BJ (cell line): ENCODE measurements at regions not wholly inside any gene's neighbourhood (a gene's known extent, or its start where the extent isn't known, plus 50 kb on each side); places are given as distances from the start of the nearest gene placed in this dataset.

ENCODE experiments used
- CTCF ChIA-PET: fragments of 350-600 bp; formaldehyde crosslinking; extraction: SDS; loops from one replicate; lab custom pipeline; 2021; ENCODE audit warnings: antibody characterized with exemption, inconsistent platforms; lab: Yijun Ruan, JAX
- POLR2A ChIA-PET: fragments of 300-600 bp; sonication (Branson Sonifier 250); formaldehyde crosslinking; extraction: SDS; loops from one replicate; lab custom pipeline; 2021; ENCODE audit warnings: antibody characterized with exemption; lab: Charles Lee
- DNase-seq: peaks from one replicate; pipeline ENCODE4 v3.0.0-alpha.2; 2011; ENCODE audit warnings: low read depth
- H3K27me3 ChIP-seq: 2 replicates; pipeline ENCODE4 v1.6.0; 2011; ENCODE audit warnings: low read length; ENCODE audit not compliant: control insufficient read depth, insufficient read depth
- H3K36me3 ChIP-seq: 2 replicates; pipeline ENCODE4 v1.5.1; 2011; ENCODE audit warnings: low read length; ENCODE audit not compliant: control insufficient read depth, insufficient read depth
- H3K4me3 ChIP-seq: 2 replicates; pipeline ENCODE4 v1.5.1; 2011; ENCODE audit warnings: low read depth, mild to moderate bottlenecking, control low read depth, low read length
- CTCF ChIP-seq: IDR thresholded peaks from 2 replicates; pipeline ENCODE4 v1.5.1; 2011; ENCODE audit warnings: low read depth, mild to moderate bottlenecking, control low read depth, inconsistent platforms, low read length, moderate library complexity; ENCODE audit not compliant: insufficient read depth

- Histone ChIP-seq H3K36me3 (no peaks in the 10 kb centered on the region), H3K27me3 (0 out of 2 replicates have a peak, but pooled peaks cover 2% of the 10 kb centered on the region), H3K4me3 (no peak overlapping the region)
- ChIA-PET CTCF (no interaction called here), POLR2A (no interaction called here)
- no peak for DNase-seq
- TF ChIP-seq CTCF, result no peak
Observed at GRCh38 chr5:37988454-37989046, 148.7 kb upstream of the GDNF start.

DNA sequence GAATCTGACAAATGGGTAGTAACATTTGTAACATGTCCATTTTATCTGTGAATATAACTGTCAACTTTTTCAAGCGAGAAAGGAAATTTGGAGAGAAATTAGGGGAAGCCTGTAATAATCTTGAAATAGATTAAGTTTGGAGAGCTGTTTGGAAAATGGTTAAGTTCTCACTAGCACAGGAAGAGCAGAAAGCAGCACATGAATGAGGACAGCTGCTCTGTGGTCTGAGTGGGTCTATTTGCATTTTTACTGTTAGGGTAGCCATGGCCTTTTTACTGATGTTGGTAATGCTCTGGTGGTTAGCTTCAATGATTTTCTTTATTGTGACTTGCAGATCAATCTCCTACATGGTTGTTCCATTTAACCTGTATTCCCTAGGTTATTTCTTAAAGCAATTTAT, 144.5 kb upstream of the GDNF start:
- POLR2A ChIA-PET, result interaction anchor here (0.9 kb wide), 1 partner anchor 159 kb away, joined by 6 read pairs; no protein-coding TSS in a partner anchor
- TF ChIP-seq CTCF, result no peak
- Histone ChIP-seq H3K27me3 (no peaks in the 10 kb centered on the region), H3K4me3 (no peak overlapping the region), H3K36me3 (no peaks in the 10 kb centered on the region)
- CTCF ChIA-PET, result no interaction called here
- no peak for DNase-seq

GRCh38 chr5:37983463-37983862, 143.6 kb upstream of the GDNF start:
- TF ChIP-seq CTCF, result no peak
- ChIA-PET CTCF (no interaction called here), POLR2A (no interaction called here)
- Histone ChIP-seq H3K36me3 (no peaks in the 10 kb centered on the region), H3K4me3 (no peak overlapping the region), H3K27me3 (no peaks in the 10 kb centered on the region)
- no peak for DNase-seq

DNA sequence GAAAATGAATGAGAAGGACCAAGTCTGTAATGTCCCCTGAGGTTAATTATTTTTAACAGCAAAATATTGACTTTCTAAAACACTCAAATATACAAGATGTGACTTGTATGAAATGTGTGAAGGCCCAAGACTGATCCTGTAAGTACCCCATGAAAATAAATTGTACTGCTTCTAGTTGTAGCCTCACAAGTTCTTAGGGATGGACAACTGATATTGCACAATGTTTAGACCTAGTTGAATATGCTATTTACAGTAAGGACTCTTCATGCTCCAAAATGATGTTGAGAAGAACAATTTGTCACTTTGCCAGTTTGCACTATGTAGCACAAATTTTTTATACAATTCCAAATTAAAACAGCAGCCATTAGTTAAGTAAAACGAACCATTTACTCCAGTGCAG, 139.7 kb upstream of the GDNF start:
- H3K36me3 ChIP-seq, result no peaks in the 10 kb centered on the region
- no peak for TF ChIP-seq CTCF
- H3K4me3 ChIP-seq, result no peak overlapping the region
- H3K27me3 ChIP-seq, result no peaks in the 10 kb centered on the region
- CTCF ChIA-PET, result no interaction called here
- POLR2A ChIA-PET, result no interaction called here
- DNase-seq, result no peak

DNA sequence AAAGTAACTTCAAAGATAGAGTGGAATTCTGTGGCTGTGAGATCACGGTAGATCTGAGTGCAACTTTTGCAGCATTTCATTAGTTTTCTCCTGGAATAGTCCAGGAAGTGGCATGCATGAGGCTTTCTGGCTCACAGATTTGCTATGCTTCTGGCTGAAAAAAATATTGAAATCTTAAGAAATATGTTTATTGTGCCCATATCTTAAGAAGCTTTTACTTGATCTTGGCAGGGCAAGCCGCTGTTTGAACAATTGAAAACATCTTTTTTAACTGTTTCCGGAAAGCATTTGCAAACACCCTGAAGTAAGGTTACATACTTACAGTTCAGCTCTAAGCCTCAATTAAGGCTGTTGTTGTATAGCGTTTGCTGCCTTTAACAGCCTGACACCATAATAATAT, 135.7 kb upstream of the GDNF start:
- H3K4me3 ChIP-seq, result no peak overlapping the region
- H3K27me3 ChIP-seq, result no peaks in the 10 kb centered on the region
- peak; percentile 14 for DNase-seq
- TF ChIP-seq CTCF, result no peak
- CTCF ChIA-PET, result no interaction called here
- POLR2A ChIA-PET, result interaction anchor here (0.5 kb wide), 1 partner anchor 213 kb away, joined by 3 read pairs; no protein-coding TSS in a partner anchor
- no peaks in the 10 kb centered on the region for H3K36me3 ChIP-seq
